ENCODE measurements at regions not wholly inside any gene's neighbourhood (a gene's known extent, or its start where the extent isn't known, plus 50 kb on each side); places are given as distances from the start of the nearest gene placed in this dataset.
"Not testable (repeated sequence)": the region's sequence is repeated elsewhere in the genome, so short reads cannot be mapped to it uniquely, and the experiment has no call there.

DNA sequence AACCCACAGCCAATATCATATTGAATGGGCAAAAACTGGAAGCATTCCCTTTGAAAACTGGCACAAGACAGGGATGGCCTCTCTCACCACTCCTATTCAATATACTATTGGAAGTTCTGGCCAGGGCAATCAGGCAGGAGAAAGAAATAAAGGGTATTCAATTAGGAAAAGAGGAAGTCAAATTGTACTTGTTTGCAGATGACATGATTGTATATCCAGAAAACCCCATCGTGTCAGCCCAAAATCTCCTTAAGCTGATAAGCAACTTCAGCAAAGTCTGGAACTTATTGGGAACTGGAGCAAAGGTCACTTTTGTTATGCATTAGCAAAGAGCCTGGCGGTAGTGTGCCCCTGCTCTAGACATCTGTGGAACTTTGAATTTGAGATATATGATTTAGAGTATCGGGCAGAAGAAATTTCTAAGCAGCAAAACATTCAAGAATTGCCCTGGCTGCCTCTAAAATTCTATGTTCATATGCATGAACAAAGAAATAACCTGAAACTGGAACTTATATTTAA lies 53.4 kb upstream of the PSMA1 start:
- not testable (repeated sequence) for DNase-seq (ENCODE audit: low read depth)

DNA sequence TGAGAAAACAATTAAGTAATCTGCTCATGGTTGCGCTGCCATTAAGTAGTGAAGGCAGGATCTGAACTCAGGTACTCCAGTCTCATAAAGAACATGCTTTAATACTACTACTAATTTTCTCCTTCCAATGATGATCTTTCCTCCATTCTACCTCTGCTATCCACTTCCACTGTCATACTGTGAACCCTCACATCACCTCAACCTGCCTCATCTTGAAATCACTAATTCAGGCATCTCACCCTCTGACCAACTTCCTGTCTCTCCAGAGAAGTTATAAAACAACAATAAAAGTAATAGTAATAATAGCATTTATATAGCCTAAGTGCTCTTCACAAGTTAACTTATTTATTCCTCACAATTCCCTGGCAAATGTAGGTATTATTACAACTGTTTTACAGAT lies 57.1 kb upstream of the PSMA1 start:
- no peak for DNase-seq (ENCODE audit: low read depth)

GRCh38 chr11:14577835-14578529 lies 57.8 kb upstream of the PSMA1 start:
- DNase-seq (ENCODE audit: low read depth), result no peak

- no peak for DNase-seq (ENCODE audit: low read depth)
These were observed 58.4 kb upstream of the PSMA1 start for GRCh38 chr11:14578541-14578956.

- no peak for DNase-seq (ENCODE audit: low read depth)
These were observed 59.5 kb upstream of the PSMA1 start for GRCh38 chr11:14579646-14580045.

GRCh38 chr11:14582793-14583192 lies 60.8 kb upstream of the PDE3B start:
- peak; percentile 63 for DNase-seq (ENCODE audit: low read depth)

GRCh38 chr11:14583252-14584034 lies 60.2 kb upstream of the PDE3B start:
- peak; percentile 86 for DNase-seq (ENCODE audit: low read depth)

DNA sequence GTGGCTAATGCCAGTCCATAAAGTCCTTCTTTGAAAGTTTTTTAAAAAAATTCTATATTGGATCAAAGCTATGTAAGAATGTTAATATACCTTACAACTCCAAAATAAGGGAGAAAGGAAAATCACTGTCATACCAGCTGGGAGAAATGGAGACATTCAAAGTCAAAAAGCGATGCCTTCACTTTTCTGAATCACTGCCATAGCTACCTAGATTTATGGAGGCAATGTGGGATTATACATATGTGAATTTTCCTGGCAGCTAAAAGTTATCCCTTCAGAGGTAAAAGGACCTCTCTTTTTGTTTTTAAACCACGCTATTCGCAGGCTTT lies 59.6 kb upstream of the PDE3B start:
- DNase-seq (ENCODE audit: low read depth), result no peak

DNA sequence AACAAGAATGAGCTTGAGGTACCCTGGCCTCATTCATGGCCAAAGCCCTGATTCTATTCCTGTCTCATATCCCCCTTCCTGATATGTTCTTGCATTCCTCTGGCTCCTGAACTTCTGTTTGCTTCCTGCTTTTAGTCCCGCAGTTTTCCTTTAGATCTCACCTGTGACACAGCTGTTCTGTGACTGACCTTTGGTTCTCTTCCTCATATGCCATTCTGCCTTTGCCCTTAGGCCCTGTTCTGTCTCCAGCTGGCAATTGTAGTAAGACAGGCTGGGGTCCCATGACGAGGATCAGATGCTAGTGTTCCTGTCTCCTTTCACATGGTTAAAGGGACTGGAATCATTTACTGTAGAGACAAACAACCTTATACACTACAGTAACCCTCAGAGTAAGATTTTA lies 59.0 kb upstream of the PDE3B start:
- DNase-seq (ENCODE audit: low read depth), result no peak

GRCh38 chr11:14585438-14585837 lies 58.2 kb upstream of the PDE3B start:
- DNase-seq (ENCODE audit: low read depth), result no peak

DNA sequence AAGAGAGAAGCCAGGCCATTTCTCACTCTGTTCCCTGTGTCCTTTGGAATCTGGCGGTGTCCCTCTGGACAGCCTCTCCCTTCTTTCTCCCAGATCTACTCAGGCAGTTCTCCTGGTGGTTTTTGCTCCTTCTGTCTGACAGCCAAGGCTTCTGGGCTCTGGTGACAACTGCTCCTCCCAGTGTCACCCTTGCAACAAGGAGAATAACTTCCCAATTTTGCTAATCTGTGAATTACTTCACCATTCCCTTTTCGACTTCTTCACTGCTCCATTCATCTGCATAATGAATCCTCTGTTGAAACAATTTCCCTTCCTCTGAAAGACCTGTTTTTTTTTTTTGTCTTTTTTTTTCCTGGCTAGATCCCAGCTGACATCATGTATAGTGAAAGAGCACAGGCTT lies 56.3 kb upstream of the PDE3B start:
- no peak for DNase-seq (ENCODE audit: low read depth)

- no peak for DNase-seq (ENCODE audit: low read depth)
These were observed 54.9 kb upstream of the PDE3B start for GRCh38 chr11:14588681-14589080.

- no peak for DNase-seq (ENCODE audit: low read depth)
These were observed 54.2 kb upstream of the PDE3B start for GRCh38 chr11:14589421-14589820.

DNA sequence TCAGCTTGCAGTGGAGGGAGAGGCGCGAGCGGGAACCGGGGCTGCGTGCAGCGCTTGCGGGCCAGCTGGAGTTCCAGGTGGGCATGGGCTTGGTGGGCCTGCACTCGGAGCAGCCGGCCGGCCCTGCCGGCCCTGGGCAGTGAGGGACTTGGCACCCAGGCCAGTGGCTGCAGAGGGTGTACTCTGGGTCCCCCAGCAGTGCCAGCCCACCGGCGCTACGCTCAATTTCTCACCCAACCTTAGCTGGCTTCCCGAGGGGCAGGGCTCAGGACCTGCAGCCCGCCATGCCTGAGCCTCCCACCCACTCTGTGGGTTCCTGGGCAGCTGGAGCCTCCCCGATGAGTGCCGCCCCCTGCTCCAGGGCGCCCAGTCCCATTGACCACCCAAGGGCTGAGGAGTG lies 52.6 kb upstream of the PDE3B start:
- not testable (repeated sequence) for DNase-seq (ENCODE audit: low read depth)

DNA sequence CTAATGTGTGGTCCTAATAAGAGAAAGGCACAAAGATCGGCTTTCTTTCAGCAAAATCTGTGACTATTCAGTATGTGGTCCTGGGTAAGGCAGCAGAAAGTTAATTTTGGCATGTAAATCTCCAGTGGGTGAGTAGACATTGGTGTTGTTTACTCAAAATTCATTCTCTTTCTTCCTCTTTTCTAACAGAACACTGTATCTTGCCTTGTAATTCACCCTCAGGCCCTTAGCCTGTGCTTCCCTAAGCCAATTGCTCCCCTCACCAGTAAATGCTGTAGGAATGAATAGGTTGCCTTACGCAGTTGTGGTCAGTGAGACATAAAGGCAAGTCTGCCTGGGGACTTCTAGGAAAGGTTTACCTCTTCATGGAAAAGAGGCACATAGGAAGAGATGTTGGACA lies 49.9 kb upstream of the PDE3B start:
- no peak for DNase-seq (ENCODE audit: low read depth)

Data from fibroblast of the conjunctiva (primary cell).